A673 (cell line): ENCODE measurements at regions not wholly inside any gene's neighbourhood (a gene's known extent, or its start where the extent isn't known, plus 50 kb on each side); places are given as distances from the start of the nearest gene placed in this dataset.
"Not testable (repeated sequence)": the region's sequence is repeated elsewhere in the genome, so short reads cannot be mapped to it uniquely, and the experiment has no call there.

ENCODE experiments used
- BruUV-seq: library from RNA; stranded (reverse); fragments of 400-500 nt; replicated peaks from 2 replicates; lab custom pipeline; 2021; lab: Mats Ljungman, UMichigan
- CTCF ChIA-PET: fragments of 300-600 bp; sonication (Branson Sonifier 250); formaldehyde crosslinking; loops from one replicate; lab custom pipeline; 2022; ENCODE audit warnings: antibody characterized with exemption; lab: Charles Lee
- POLR2A ChIA-PET: fragments of 300-600 bp; sonication (Branson Sonifier 250); formaldehyde crosslinking; loops from one replicate; lab custom pipeline; 2022; ENCODE audit warnings: antibody characterized with exemption; ENCODE audit not compliant: low non-redundant PET; lab: Charles Lee
- DNase-seq: peaks from one replicate; pipeline ENCODE4 v3.0.0-alpha.2; 2015; ENCODE audit warnings: low spot score
- H3K27ac ChIP-seq: fragments of 200-600 bp; sonication (generic); 2 replicates; pipeline ENCODE4 v1.5.1; 2016; ENCODE audit warnings: mixed run types, low read depth, mild to moderate bottlenecking, mixed read lengths, antibody characterized with exemption, low read length; ENCODE audit not compliant: poor library complexity, severe bottlenecking
- H3K27me3 ChIP-seq: fragments of 200-600 bp; sonication (generic); replicated peaks from 2 replicates; pipeline ENCODE4 v1.6.1; 2017; ENCODE audit warnings: mixed run types, low read depth, mild to moderate bottlenecking, mixed read lengths, antibody characterized with exemption, low read length; ENCODE audit not compliant: insufficient read depth, poor library complexity
- H3K36me3 ChIP-seq: fragments of 200-600 bp; sonication (generic); 2 replicates; pipeline ENCODE4 v1.6.1; 2016; ENCODE audit warnings: mixed run types, mild to moderate bottlenecking, mixed read lengths, antibody characterized with exemption, low read length; ENCODE audit not compliant: insufficient read depth, poor library complexity, severe bottlenecking
- H3K4me1 ChIP-seq: fragments of 200-600 bp; sonication (generic); 2 replicates; pipeline ENCODE4 v1.6.1; 2017; ENCODE audit warnings: mixed run types, mild to moderate bottlenecking, mixed read lengths, antibody characterized with exemption, low read length; ENCODE audit not compliant: insufficient read depth, poor library complexity, severe bottlenecking
- H3K4me3 ChIP-seq: fragments of 200-600 bp; sonication (generic); 2 replicates; pipeline ENCODE4 v1.5.1; 2016; ENCODE audit warnings: low read depth, mixed run types, mild to moderate bottlenecking, mixed read lengths, low read length; ENCODE audit not compliant: poor library complexity, severe bottlenecking
- H3K9me3 ChIP-seq: fragments of 200-600 bp; sonication (generic); 2 replicates; pipeline ENCODE4 v1.6.1; 2016; ENCODE audit warnings: mixed run types, low read depth, mild to moderate bottlenecking, mixed read lengths, antibody characterized with exemption, low read length; ENCODE audit not compliant: poor library complexity, severe bottlenecking
- intact Hi-C: fragments of 100-400 bp; cut with micrococcal nuclease; formaldehyde crosslinking; loops from one replicate; pipeline ENCODE4 v1.10.0; 2022; ENCODE audit not compliant: unreplicated experiment

GRCh38 chr4:9073371-9073770, 96.8 kb upstream of the FAM90A26 start:
- CTCF ChIA-PET, BruUV-seq: not testable (repeated sequence)

GRCh38 chr4:9072521-9073220, 97.5 kb upstream of the FAM90A26 start:
- H3K36me3 ChIP-seq, H3K4me3 ChIP-seq, BruUV-seq, H3K27ac ChIP-seq, DNase-seq, CTCF ChIA-PET, H3K9me3 ChIP-seq, H3K27me3 ChIP-seq, H3K4me1 ChIP-seq, intact Hi-C loops, POLR2A ChIA-PET: not testable (repeated sequence)

More at GRCh38 chr4:9073371-9073770, 96.8 kb upstream of the FAM90A26 start:
- H3K9me3 ChIP-seq, intact Hi-C loops, H3K4me1 ChIP-seq, H3K27ac ChIP-seq, DNase-seq, POLR2A ChIA-PET, H3K4me3 ChIP-seq, H3K27me3 ChIP-seq, H3K36me3 ChIP-seq: not testable (repeated sequence)

GRCh38 chr4:9067923-9068322, 102.3 kb upstream of the FAM90A26 start:
- intact Hi-C loops, H3K27me3 ChIP-seq, H3K4me1 ChIP-seq, H3K4me3 ChIP-seq, DNase-seq, BruUV-seq, CTCF ChIA-PET, H3K36me3 ChIP-seq, H3K27ac ChIP-seq, POLR2A ChIA-PET, H3K9me3 ChIP-seq: not testable (repeated sequence)

GRCh38 chr4:9063612-9064011, 106.6 kb upstream of the FAM90A26 start:
- H3K4me3 ChIP-seq, H3K4me1 ChIP-seq, BruUV-seq, CTCF ChIA-PET, intact Hi-C loops, H3K9me3 ChIP-seq, H3K27ac ChIP-seq, POLR2A ChIA-PET, DNase-seq, H3K27me3 ChIP-seq, H3K36me3 ChIP-seq: not testable (repeated sequence)

GRCh38 chr4:9024866-9025265, 145.3 kb upstream of the FAM90A26 start:
- DNase-seq, H3K9me3 ChIP-seq, H3K27me3 ChIP-seq, H3K4me1 ChIP-seq, POLR2A ChIA-PET, H3K36me3 ChIP-seq, intact Hi-C loops, BruUV-seq, H3K4me3 ChIP-seq, H3K27ac ChIP-seq: not testable (repeated sequence)
- CTCF ChIA-PET, result interaction anchor here (0.8 kb wide), 1 partner anchor 24 kb away, joined by 4 read pairs; no protein-coding TSS in a partner anchor

GRCh38 chr4:9009792-9010191, 138.2 kb upstream of the HMX1 start:
- CTCF ChIA-PET, result interaction anchor here (0.6 kb wide), 1 partner anchor 293 kb away, joined by 3 read pairs; no protein-coding TSS in a partner anchor
- intact Hi-C loops, H3K4me3 ChIP-seq, DNase-seq, H3K27me3 ChIP-seq, H3K4me1 ChIP-seq, H3K9me3 ChIP-seq, H3K36me3 ChIP-seq, BruUV-seq, POLR2A ChIA-PET, H3K27ac ChIP-seq: not testable (repeated sequence)

- H3K36me3 ChIP-seq, H3K4me1 ChIP-seq, H3K4me3 ChIP-seq, BruUV-seq, H3K9me3 ChIP-seq, H3K27me3 ChIP-seq, CTCF ChIA-PET, H3K27ac ChIP-seq, intact Hi-C loops, POLR2A ChIA-PET, DNase-seq: not testable (repeated sequence)
These were observed 136.8 kb upstream of the HMX1 start for GRCh38 chr4:9008407-9008806.
